ENCODE measurements at regions not wholly inside any gene's neighbourhood (a gene's known extent, or its start where the extent isn't known, plus 50 kb on each side); places are given as distances from the start of the nearest gene placed in this dataset.

- TF ChIP-seq CTCF (IDR thresholded peaks at IDR 0.05), result no peak
- no peak for TF ChIP-seq POLR2A (IDR thresholded peaks at IDR 0.05)
Observed at GRCh38 chr11:55106391-55106790, 155.6 kb upstream of the TRIM48 start.

All from Peyer's patch (tissue), 4 donors.